ENCODE measurements at regions not wholly inside any gene's neighbourhood (a gene's known extent, or its start where the extent isn't known, plus 50 kb on each side); places are given as distances from the start of the nearest gene placed in this dataset.

DNA sequence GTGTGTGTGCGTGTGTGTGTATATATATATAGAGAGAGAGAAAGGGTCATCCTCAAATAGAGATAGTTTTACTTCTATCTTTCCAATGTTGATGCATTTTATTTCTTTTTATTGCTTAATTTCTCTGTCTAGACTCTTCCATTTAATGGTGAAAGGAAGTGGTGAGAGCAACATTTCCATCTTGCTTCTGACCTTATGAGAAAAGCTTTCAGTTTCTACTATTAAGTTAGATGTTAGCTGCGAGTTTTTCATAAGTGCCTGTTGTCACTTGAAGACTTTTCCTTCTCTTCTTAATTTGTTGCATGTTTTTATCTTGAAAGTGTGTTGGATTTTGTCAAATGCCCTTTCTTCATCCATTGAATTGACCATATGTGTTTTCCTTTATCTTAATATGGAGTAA is 304.4 kb upstream of the FAR2 start:
- TF ChIP-seq TCF12 (IDR thresholded peaks at IDR 0.05; ENCODE audit: low read depth): no peak
- no peak for TF ChIP-seq REST (IDR thresholded peaks at IDR 0.05; ENCODE audit: low read depth)
- TF ChIP-seq TAF1 (IDR thresholded peaks at IDR 0.05; ENCODE audit: low read depth): no peak
- no peak for TF ChIP-seq YY1 (IDR thresholded peaks at IDR 0.05; ENCODE audit: low read depth)
- no peak for TF ChIP-seq EP300 (IDR thresholded peaks at IDR 0.05; ENCODE audit: borderline replicate concordance)
- TF ChIP-seq EGR1 (IDR thresholded peaks at IDR 0.05): no peak
- TF ChIP-seq NFIC (IDR thresholded peaks at IDR 0.05): no peak
- TF ChIP-seq CREB1 (IDR thresholded peaks at IDR 0.05; ENCODE audit: low read depth): no peak
- TF ChIP-seq FOXM1 (IDR thresholded peaks at IDR 0.05; ENCODE audit: borderline replicate concordance, low read depth): no peak
- TF ChIP-seq RAD21 (IDR thresholded peaks at IDR 0.05; ENCODE audit: low read depth): no peak
- no peak for TF ChIP-seq ZBTB7A (IDR thresholded peaks at IDR 0.05; ENCODE audit: low read depth)
- TF ChIP-seq, protein P1, sequence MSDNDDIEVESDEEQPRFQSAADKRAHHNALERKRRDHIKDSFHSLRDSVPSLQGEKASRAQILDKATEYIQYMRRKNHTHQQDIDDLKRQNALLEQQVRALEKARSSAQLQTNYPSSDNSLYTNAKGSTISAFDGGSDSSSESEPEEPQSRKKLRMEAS (IDR thresholded peaks at IDR 0.05): no peak

Measured in Ishikawa (cell line).